ENCODE measurements at regions not wholly inside any gene's neighbourhood (a gene's known extent, or its start where the extent isn't known, plus 50 kb on each side); places are given as distances from the start of the nearest gene placed in this dataset.

DNA sequence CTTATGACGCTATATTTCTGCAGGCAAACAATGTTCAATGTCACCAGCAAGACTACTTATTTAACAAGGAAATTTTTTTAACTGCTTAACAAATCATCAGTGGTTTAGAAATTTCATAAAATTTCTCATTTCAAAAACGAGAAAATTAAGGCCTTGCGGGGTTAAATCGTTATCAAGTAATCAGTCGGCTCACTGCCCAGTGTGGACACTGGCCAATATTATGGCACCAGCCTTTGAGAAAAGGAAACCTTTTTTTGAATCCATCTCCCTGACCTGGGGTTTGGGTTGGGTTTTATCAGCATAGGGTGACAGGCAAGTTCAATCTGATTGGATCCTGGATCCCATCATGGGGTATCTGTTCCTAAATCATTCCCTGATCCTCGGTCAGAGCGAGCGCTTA, 461.2 kb downstream of the SETD4 start:
- TF ChIP-seq, protein P1, sequence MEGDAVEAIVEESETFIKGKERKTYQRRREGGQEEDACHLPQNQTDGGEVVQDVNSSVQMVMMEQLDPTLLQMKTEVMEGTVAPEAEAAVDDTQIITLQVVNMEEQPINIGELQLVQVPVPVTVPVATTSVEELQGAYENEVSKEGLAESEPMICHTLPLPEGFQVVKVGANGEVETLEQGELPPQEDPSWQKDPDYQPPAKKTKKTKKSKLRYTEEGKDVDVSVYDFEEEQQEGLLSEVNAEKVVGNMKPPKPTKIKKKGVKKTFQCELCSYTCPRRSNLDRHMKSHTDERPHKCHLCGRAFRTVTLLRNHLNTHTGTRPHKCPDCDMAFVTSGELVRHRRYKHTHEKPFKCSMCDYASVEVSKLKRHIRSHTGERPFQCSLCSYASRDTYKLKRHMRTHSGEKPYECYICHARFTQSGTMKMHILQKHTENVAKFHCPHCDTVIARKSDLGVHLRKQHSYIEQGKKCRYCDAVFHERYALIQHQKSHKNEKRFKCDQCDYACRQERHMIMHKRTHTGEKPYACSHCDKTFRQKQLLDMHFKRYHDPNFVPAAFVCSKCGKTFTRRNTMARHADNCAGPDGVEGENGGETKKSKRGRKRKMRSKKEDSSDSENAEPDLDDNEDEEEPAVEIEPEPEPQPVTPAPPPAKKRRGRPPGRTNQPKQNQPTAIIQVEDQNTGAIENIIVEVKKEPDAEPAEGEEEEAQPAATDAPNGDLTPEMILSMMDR (IDR thresholded peaks at IDR 0.05; ENCODE audit: insufficient read depth, low read length) = no peak
- TF ChIP-seq GABPA (IDR thresholded peaks at IDR 0.05; ENCODE audit: low read depth) (no peak), POLR2AphosphoS5 (IDR thresholded peaks at IDR 0.05; ENCODE audit: low read depth) (no peak)

Measured in HL-60 (cell line).